ENCODE measurements at regions not wholly inside any gene's neighbourhood (a gene's known extent, or its start where the extent isn't known, plus 50 kb on each side); places are given as distances from the start of the nearest gene placed in this dataset.

DNA sequence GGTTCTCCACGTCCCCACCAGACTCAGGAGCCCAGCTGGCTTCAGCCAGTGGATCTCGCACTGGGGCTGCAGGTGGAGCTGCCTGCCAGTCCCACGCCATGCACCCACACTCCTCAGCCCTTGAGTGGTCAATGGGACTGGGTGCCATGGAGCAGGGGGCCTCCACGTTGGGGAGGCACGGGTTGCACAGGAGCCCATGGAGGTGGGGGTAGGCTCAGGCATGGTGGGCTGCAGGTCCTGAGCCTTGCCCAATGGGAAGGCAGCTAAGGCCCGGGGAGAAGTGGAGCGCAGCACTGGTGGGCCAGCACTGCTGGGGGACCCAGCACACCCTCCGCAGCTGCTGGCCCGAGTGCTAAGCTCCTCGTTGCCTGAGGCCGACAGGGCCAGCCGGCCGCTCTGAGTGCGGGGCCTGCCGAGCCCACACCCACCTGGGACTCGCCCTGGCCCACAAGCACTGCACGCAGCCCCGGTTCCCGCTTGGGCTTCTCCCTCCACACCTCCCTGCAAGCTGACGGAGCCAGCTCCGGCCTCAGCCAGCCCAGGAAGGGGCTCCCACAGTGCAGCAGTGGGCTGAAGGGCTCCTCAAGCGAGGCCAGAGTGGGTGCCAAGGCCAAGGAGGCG, 258.5 kb upstream of the PDGFD start:
- Histone ChIP-seq H3K4me3 (no peak overlapping the region), H3K36me3 (no peaks in the 10 kb centered on the region), H3K27me3 (no peaks in the 10 kb centered on the region), H3K9me3 (no peaks in the 10 kb centered on the region)
- no peak for DNase-seq

DNA sequence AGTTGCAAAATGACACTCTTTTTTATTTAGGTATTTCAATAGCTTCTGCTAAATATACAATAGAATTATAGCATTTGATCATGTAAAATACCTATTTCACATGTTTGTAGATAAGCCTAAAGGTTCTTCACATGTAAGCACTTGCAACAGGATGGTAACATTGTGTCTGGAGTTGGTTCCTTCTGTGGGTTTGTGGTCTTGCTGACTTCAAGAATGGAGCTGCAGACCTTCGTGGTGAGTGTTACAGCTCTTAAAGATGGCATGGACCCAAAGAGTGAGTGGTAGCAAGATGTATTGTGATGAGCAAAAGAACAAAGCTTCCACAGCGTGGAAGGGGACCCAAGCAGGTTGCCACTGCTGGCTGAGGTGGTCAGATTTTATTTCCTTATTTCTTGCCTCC, 246.4 kb upstream of the PDGFD start:
- no peaks in the 10 kb centered on the region for H3K9me3 ChIP-seq
- no peak overlapping the region for H3K4me3 ChIP-seq
- H3K27me3 ChIP-seq = no peaks in the 10 kb centered on the region
- no peaks in the 10 kb centered on the region for H3K36me3 ChIP-seq
- no peak for DNase-seq

- Histone ChIP-seq H3K9me3 (no peaks in the 10 kb centered on the region), H3K27me3 (no peaks in the 10 kb centered on the region), H3K36me3 (no peaks in the 10 kb centered on the region), H3K4me3 (no peak overlapping the region)
- DNase-seq = no peak
Observed at GRCh38 chr11:104408630-104409029, 244.7 kb upstream of the PDGFD start.

GRCh38 chr11:104405277-104405676, 241.3 kb upstream of the PDGFD start:
- Histone ChIP-seq H3K9me3 (no peaks in the 10 kb centered on the region), H3K27me3 (no peaks in the 10 kb centered on the region), H3K4me3 (no peak overlapping the region), H3K36me3 (no peaks in the 10 kb centered on the region)
- DNase-seq = no peak

DNA sequence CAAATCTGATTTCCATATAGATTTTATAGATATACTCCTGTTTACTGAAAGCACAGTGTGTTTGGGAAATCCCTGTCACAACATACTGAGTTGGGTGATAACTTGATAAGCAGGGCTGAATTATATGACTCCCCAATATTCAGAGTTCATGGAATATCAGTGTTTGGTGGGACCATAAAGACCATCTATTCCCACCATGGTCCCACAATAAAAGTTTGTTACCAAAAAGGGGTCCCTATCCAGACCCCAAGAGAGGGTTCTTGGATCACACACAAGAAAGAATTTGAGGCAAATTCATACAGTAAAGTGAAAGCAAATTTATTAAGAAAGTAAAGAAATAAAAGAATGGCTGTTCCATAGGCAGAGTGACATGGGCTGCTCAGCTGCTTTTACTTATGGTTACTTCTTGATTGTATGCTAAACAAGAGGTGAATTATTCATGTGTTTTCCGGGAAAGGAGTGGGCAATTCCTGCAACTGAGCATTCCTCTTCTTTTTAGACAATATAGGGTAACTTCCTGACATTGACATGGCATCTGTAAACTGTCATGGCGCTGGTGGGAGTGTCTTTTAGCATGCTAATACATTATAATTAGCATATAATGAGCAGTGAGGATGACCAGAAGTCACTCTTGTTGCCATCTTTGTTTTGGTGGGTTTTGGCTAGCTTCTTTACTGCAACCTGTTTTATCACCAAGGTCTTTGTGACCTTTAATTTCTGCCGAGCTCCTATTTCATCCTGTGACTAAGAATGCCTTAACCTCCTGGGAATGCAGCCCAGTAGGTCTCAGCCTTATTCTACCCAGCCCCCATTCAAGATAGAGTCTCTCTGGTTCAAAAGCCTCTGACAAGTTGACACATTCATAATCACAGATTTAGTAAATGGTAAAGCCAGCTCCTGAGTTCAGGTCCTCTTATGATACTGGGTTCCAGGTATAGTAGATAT, 240.6 kb upstream of the PDGFD start:
- Histone ChIP-seq H3K4me3 (no peak overlapping the region), H3K27me3 (no peaks in the 10 kb centered on the region), H3K36me3 (no peaks in the 10 kb centered on the region), H3K9me3 (no peaks in the 10 kb centered on the region)
- no peak for DNase-seq

DNA sequence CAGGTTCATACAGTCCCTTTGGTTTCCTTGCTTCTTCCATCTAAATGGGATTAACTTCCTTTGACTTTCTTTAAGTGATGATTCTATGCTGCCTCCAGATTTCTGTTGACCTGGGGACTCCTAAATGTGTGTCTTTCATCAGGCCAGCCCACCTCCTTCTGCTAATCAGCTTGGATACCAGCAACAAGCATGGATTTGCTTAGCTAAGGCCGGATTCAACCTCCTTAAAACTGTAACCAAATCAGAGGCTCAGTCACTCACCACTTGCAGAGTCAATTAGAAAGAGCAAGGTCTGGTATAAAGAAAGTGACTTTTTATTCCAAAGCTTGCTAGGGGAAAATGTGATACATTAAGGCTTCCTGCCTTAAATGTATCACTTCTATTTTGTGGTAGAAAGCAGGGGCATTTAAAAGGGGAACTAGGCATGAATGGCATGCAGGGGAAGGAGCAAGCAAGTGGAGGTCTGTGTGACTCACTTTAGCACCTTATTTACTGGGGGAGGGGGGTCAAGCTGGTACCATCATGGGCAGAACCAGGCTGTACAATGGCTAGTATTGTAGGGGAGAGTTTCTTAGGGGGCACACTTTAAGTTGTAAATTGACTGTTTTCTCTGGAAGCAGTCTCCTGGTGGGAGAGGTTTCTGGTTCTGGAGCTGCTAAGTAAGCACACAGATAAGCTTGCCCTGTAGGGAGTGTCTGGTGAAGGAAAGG, 239.0 kb upstream of the PDGFD start:
- H3K9me3 ChIP-seq = no peaks in the 10 kb centered on the region
- H3K27me3 ChIP-seq = no peaks in the 10 kb centered on the region
- DNase-seq = no peak
- no peak overlapping the region for H3K4me3 ChIP-seq
- H3K36me3 ChIP-seq = no peaks in the 10 kb centered on the region

- no peak for DNase-seq
- no peaks in the 10 kb centered on the region for H3K9me3 ChIP-seq
- no peaks in the 10 kb centered on the region for H3K36me3 ChIP-seq
- no peaks in the 10 kb centered on the region for H3K27me3 ChIP-seq
- no peak overlapping the region for H3K4me3 ChIP-seq
Observed at GRCh38 chr11:104394508-104394907, 230.6 kb upstream of the PDGFD start.

DNA sequence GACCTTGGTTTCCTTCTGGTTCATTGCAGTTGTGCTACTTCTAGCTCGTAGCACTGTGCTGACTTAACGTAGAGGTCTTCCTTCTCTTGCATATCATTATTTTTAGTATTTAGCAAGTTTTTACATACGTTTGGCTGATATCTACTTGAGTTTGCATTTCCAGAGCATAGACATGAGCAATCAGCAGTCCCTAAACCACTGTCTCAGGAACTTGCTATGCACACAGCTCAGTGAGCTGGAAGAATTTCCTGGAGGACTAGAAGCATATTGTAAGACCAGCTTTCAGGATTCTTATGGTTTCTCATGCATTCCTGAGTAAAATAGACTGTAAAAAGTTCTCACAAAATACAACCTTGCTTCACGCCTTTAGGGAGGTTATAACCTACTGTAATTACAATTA, 226.7 kb upstream of the PDGFD start:
- no peaks in the 10 kb centered on the region for H3K9me3 ChIP-seq
- H3K36me3 ChIP-seq = no peaks in the 10 kb centered on the region
- DNase-seq = peak; percentile 9
- H3K4me3 ChIP-seq = no peak overlapping the region
- H3K27me3 ChIP-seq = no peaks in the 10 kb centered on the region

DNA sequence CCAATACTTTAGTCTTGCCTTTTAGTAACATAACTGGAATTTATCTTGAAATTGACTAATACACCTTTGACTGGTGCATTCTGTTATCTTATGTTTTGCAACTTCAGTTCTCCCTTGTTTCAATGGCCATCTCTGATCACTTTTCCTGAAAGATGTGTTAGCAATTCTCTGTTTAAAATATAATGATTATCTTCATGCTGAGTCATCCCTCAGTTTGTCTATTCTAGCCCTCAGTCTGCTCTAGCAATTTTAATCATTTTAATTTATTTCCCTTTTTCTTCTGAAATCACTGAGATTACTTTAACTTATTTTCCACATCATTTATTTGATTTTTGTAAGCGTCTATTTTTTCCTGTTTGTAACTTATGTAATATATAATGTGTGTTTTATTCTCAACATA, 221.9 kb upstream of the PDGFD start:
- Histone ChIP-seq H3K4me3 (no peak overlapping the region), H3K9me3 (no peaks in the 10 kb centered on the region), H3K27me3 (no peaks in the 10 kb centered on the region), H3K36me3 (no peaks in the 10 kb centered on the region)
- DNase-seq = no peak

GRCh38 chr11:104380358-104380757, 216.4 kb upstream of the PDGFD start:
- H3K4me3 ChIP-seq = no peak overlapping the region
- peak; percentile 34 for DNase-seq
- H3K36me3 ChIP-seq = no peaks in the 10 kb centered on the region

DNA sequence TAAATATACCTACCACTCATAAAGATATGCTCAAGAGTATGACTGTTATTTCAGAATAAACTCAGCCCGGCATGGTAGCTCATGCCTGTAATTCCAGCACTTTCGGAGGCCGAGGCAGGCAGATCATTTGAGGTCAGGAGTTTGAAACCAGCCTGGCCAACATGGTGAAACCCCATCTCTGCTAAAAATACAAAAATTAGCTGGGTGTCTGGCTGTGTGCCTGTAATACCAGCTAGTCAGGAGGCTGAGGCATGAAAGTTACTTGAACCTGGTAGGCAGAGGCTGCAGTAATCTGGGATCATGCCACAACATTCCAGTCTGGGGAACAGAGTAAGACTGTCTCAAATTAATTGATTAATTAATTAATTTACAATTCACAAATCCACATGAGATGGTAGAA, 208.2 kb upstream of the PDGFD start:
- Histone ChIP-seq H3K9me3 (no peaks in the 10 kb centered on the region), H3K36me3 (no peaks in the 10 kb centered on the region), H3K4me3 (no peak overlapping the region), H3K27me3 (no peaks in the 10 kb centered on the region)
- DNase-seq = peak; percentile 8

More at GRCh38 chr11:104380358-104380757, 216.4 kb upstream of the PDGFD start:
- Histone ChIP-seq H3K27me3 (no peaks in the 10 kb centered on the region), H3K9me3 (no peaks in the 10 kb centered on the region)

GRCh38 chr11:104370478-104370877, 206.5 kb upstream of the PDGFD start:
- DNase-seq = no peak
- no peaks in the 10 kb centered on the region for H3K9me3 ChIP-seq
- no peaks in the 10 kb centered on the region for H3K36me3 ChIP-seq
- H3K27me3 ChIP-seq = no peaks in the 10 kb centered on the region
- no peak overlapping the region for H3K4me3 ChIP-seq

GRCh38 chr11:104369761-104370160, 205.8 kb upstream of the PDGFD start:
- no peak overlapping the region for H3K4me3 ChIP-seq
- no peaks in the 10 kb centered on the region for H3K36me3 ChIP-seq
- no peaks in the 10 kb centered on the region for H3K9me3 ChIP-seq
- no peaks in the 10 kb centered on the region for H3K27me3 ChIP-seq
- DNase-seq = no peak

DNA sequence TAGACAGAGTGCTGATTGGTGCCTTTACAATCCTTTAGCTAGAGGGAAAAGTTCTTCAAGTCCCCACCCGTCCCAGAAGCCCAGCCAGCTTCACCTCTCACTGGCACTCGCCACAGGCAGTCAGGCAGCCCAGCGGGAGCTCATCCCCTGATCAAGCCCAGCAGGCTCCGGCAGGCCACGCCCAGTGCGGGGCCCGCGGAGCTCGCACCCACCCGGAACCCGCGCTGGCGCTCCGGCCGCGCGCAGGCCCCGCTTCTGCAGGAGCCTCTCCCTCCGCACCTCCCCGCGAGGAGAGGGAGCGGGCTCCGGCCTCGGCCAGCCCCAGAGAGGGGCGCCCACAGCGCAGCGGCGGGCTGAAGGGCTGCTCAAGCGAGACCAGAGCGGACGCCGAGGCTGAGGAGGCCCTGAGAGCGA, 202.4 kb upstream of the PDGFD start:
- no peaks in the 10 kb centered on the region for H3K36me3 ChIP-seq
- no peaks in the 10 kb centered on the region for H3K9me3 ChIP-seq
- no peak overlapping the region for H3K4me3 ChIP-seq
- H3K27me3 ChIP-seq = no peaks in the 10 kb centered on the region
- no peak for DNase-seq

GRCh38 chr11:104365676-104366075, 201.7 kb upstream of the PDGFD start:
- DNase-seq = no peak
- Histone ChIP-seq H3K27me3 (no peaks in the 10 kb centered on the region), H3K4me3 (no peak overlapping the region), H3K36me3 (no peaks in the 10 kb centered on the region), H3K9me3 (no peaks in the 10 kb centered on the region)

GRCh38 chr11:104361975-104362374, 198.0 kb upstream of the PDGFD start:
- DNase-seq = no peak
- Histone ChIP-seq H3K27me3 (no peaks in the 10 kb centered on the region), H3K36me3 (no peaks in the 10 kb centered on the region), H3K9me3 (no peaks in the 10 kb centered on the region), H3K4me3 (no peak overlapping the region)

DNA sequence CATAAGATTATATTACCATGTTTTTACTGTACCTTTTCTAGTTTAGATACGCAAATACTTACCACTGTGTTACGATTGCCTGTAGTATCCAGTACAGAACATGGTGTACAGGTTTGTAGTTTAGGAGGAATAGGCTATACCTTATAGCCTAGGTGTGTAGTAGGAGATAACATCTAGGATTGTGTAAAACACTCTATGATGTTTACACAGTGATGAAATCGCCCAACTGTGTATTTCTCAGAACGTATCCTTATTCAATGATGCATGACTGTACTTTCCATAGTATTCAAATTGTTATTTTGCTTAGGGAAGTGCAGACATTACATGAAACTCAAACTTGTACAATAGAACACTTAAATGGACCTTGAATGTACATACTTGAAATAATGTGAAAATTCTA, 188.1 kb upstream of the PDGFD start:
- DNase-seq = no peak

More for the DNA sequence above, 188.1 kb upstream of the PDGFD start:
- no peaks in the 10 kb centered on the region for H3K27me3 ChIP-seq
- no peaks in the 10 kb centered on the region for H3K36me3 ChIP-seq
- H3K4me3 ChIP-seq = no peak overlapping the region
- H3K9me3 ChIP-seq = peaks cover 2% of the 10 kb centered on the region; the same call in 1 of the 2 replicates

Measured in MG63 (cell line).